NCI-H69 (cell line): ENCODE measurements at regions not wholly inside any gene's neighbourhood (a gene's known extent, or its start where the extent isn't known, plus 50 kb on each side); places are given as distances from the start of the nearest gene placed in this dataset.
"Not testable (repeated sequence)": the region's sequence is repeated elsewhere in the genome, so short reads cannot be mapped to it uniquely, and the experiment has no call there.

Experiments
- DNase-seq: peaks from one replicate; lab custom pipeline; 2025; lab: John Stamatoyannopoulos, UW

- DNase-seq: peak; percentile 6
Measured at GRCh38 chr15:62320259-62320658, 155.2 kb upstream of the C2CD4B start.

GRCh38 chr15:62323353-62323890, 158.3 kb upstream of the C2CD4B start:
- DNase-seq: no peak

- no peak for DNase-seq
Measured at GRCh38 chr15:62324382-62324781, 159.3 kb upstream of the C2CD4B start.

GRCh38 chr15:62325597-62325996, 160.5 kb upstream of the C2CD4B start:
- DNase-seq: no peak

GRCh38 chr15:62326460-62327011, 161.5 kb upstream of the C2CD4B start:
- DNase-seq: no peak

GRCh38 chr15:62327406-62327805, 162.3 kb upstream of the C2CD4B start:
- no peak for DNase-seq

GRCh38 chr15:62332472-62332871, 167.4 kb upstream of the C2CD4B start:
- not testable (repeated sequence) for DNase-seq

GRCh38 chr15:62334536-62334935, 169.5 kb upstream of the C2CD4B start:
- DNase-seq: no peak

- no peak for DNase-seq
Measured at GRCh38 chr15:62337934-62338333, 172.8 kb upstream of the C2CD4B start.

- peak; percentile 8 for DNase-seq
Measured at GRCh38 chr15:62338497-62338896, 173.4 kb upstream of the C2CD4B start.

- no peak for DNase-seq
Measured at GRCh38 chr15:62342959-62343358, 177.9 kb upstream of the C2CD4B start.

- no peak for DNase-seq
Measured at GRCh38 chr15:62343397-62343796, 178.3 kb upstream of the C2CD4B start.

GRCh38 chr15:62344806-62345539, 179.9 kb upstream of the C2CD4B start:
- DNase-seq: peak; percentile 71

GRCh38 chr15:62346168-62346567, 181.1 kb upstream of the C2CD4B start:
- DNase-seq: no peak

- no peak for DNase-seq
Measured at GRCh38 chr15:62348118-62348517, 183.0 kb upstream of the C2CD4B start.

- DNase-seq: no peak
Measured at GRCh38 chr15:62348623-62349022, 183.5 kb upstream of the C2CD4B start.

GRCh38 chr15:62352817-62353216, 187.7 kb upstream of the C2CD4B start:
- DNase-seq: no peak

GRCh38 chr15:62357431-62357830, 192.3 kb upstream of the C2CD4B start:
- DNase-seq: no peak

GRCh38 chr15:62359416-62359815, 194.3 kb upstream of the C2CD4B start:
- no peak for DNase-seq

- peak; percentile 50 for DNase-seq
Measured at GRCh38 chr15:62360332-62361097, 195.4 kb upstream of the C2CD4B start.

- no peak for DNase-seq
Measured at GRCh38 chr15:62362144-62362543, 197.1 kb upstream of the C2CD4B start.

GRCh38 chr15:62362608-62363007, 197.5 kb upstream of the C2CD4B start:
- DNase-seq: no peak

GRCh38 chr15:62363913-62364312, 198.8 kb upstream of the C2CD4B start:
- no peak for DNase-seq
